ENCODE measurements at regions not wholly inside any gene's neighbourhood (a gene's known extent, or its start where the extent isn't known, plus 50 kb on each side); places are given as distances from the start of the nearest gene placed in this dataset.

GRCh38 chr5:5822729-5823257 is 400.3 kb downstream of the ICE1 start:
- DNase-seq (ENCODE audit: insufficient read length, low spot score) (no peak), FAIRE-seq (no peak)

DNA sequence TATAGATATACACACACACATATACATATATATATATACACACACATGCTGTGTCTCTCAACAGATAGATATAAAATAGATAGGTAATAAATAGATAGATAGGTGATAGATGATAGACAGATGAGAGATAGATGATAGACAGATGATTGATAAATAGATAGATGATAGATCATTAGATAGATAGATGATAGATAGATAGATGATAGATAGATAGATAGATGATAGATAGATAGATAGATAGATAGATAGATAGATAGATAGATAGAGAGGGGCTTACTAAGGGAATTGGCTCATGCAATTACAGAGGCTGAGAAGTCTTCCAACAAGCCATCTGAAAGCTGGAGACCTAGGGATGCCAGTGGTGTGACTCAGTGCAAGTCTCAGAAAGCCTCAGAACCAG is 394.5 kb downstream of the ICE1 start:
- DNase-seq (ENCODE audit: insufficient read length, low spot score) (no peak), FAIRE-seq (no peak)

GRCh38 chr5:5813441-5813840 is 391.0 kb downstream of the ICE1 start:
- DNase-seq (ENCODE audit: insufficient read length, low spot score) (no peak), FAIRE-seq (no peak)

DNA sequence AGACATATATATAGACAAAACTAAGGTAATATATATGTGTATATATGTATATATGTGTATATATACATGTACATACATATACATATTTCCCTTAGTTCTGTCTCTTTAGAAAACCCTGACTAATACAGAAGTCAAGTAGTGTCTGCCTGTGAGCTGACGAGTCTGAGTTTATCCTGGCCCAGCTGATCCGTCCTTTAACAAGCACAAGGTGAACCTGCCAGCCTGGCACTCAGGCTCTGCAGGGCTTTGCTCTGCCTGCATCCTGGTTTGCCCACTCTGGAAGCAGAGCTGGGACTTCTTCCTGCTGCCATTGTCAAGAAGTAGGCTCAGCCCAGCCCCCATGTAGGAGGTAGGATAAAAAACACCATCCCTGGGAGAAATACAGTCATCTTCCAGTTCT is 388.0 kb downstream of the ICE1 start:
- FAIRE-seq = no peak

GRCh38 chr5:5805916-5806315 is 383.4 kb downstream of the ICE1 start:
- no peak for FAIRE-seq

More for the DNA sequence above, 388.0 kb downstream of the ICE1 start:
- no peak for DNase-seq (ENCODE audit: insufficient read length, low spot score)

DNA sequence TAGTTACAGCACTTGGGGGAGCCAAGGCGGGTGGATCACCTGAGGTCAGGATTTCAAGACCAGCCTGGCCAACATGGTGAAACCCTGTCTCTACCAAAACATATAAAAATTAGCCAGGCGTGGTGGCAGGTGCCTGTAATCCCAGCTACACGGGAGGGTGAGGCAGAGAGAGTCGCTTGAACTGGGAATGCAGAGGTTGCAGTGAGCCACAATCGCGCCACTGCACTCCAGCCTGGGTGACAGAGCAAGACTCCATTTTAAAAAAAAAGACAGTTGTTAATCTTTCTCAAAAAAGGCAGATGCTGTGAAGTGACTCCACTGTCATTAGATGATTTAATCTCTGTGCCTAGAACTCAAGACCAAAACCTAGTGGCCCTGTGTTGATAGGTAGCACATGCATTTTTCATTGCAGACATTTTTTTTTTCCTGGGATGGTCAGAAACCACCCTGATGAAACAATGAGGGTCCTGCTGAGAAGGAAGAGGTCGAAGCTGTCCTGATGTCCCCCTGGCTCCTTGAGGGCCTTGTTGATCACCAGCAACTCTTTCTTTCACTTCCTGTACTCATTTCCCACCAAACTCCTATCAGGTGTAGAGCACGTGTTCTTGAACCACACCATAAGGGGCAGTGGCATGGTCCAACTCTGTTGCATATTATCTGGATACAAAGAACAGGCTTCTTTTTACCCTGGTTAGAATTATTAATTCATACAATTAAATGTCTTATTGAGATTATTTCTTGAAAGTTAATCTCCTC is 382.2 kb downstream of the ICE1 start:
- DNase-seq (ENCODE audit: insufficient read length, low spot score) (no peak), FAIRE-seq (no peak)

More at GRCh38 chr5:5805916-5806315, 383.4 kb downstream of the ICE1 start:
- DNase-seq (ENCODE audit: insufficient read length, low spot score) = no peak

GRCh38 chr5:5800801-5801761 is 378.6 kb downstream of the ICE1 start:
- FAIRE-seq (no peak), DNase-seq (ENCODE audit: insufficient read length, low spot score) (no peak)

DNA sequence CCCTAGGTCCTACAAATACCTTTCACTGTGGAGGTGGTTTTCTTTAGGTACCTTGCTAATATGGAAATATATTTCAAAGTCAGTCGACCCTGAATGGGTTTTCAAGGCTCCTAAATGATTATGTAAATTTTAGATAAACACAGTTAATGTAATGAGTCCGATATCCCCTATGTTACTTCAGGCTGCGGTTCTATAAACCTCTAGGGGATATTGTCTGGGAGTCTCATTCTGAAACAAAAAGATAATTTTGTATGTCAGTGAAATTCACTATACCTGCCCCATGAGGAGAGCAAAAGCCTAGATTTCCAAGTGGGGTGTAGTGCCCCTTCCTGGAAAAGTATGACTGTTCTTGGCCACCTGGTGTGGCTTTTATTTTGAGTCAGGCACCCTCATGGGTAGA is 377.3 kb downstream of the ICE1 start:
- DNase-seq (ENCODE audit: insufficient read length, low spot score) = no peak
- no peak for FAIRE-seq

DNA sequence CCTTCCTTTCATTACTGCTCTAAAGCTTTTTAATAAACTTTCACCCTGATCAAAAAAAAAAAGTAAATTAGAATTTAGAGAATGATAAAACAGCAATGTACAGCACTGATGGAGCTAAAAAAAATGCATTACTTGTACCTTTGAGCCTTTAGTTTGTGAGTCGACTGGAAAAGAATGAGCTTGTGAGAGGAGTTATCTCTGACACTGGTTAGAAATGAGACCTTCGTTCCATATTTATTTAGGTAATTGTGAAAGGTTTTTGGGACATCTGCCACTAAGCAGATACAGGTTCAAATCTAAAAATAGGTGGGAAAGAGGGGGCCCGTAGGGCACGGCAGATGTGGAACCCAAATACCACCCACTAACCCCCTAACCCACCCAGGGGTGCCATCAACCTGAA is 376.8 kb downstream of the ICE1 start:
- FAIRE-seq (no peak), DNase-seq (ENCODE audit: insufficient read length, low spot score) (no peak)

DNA sequence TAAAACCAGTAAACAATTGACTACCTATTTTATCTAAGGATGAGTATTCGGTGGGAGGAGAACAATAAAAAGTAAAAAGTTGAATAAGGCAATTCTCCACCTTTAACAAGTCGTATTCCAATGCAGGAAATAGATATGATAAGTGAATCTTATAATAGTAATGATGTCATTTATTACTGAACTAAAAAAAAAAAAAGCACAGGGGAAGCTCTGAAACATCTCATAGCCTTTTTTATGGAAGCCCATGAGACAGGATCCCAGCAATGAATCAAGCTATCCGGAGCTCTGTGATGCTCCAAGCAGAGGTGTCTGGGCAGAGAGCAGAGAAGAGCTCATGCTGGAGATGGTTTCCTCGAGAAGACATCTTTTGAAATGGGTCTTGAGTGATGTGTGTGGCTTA is 376.0 kb downstream of the ICE1 start:
- DNase-seq (ENCODE audit: insufficient read length, low spot score) (no peak), FAIRE-seq (no peak)

DNA sequence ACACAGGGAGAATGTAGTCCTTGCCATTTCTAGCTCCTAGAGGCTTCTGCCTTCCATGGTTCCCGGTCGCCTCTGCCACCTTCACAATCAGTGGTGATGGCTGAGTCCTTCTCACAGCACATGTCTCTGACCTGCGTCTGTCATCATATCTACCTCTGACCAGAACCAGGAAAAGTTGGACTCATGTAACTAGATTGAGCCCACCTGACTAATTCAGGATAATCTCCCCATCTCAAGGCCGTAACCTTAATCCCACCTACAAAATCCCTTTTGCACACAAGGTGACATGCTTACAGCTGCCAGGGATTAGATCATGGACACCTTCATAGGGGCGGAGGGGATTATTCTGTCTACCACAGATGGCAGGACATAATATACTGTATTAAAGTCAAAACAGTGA is 375.6 kb downstream of the ICE1 start:
- FAIRE-seq = no peak
- DNase-seq (ENCODE audit: insufficient read length, low spot score) = no peak

GRCh38 chr5:5795074-5795771 is 372.7 kb downstream of the ICE1 start:
- no peak for DNase-seq (ENCODE audit: insufficient read length, low spot score)
- FAIRE-seq = no peak

- no peak for FAIRE-seq
- no peak for DNase-seq (ENCODE audit: insufficient read length, low spot score)
These were observed 371.7 kb downstream of the ICE1 start for GRCh38 chr5:5794118-5794560.

DNA sequence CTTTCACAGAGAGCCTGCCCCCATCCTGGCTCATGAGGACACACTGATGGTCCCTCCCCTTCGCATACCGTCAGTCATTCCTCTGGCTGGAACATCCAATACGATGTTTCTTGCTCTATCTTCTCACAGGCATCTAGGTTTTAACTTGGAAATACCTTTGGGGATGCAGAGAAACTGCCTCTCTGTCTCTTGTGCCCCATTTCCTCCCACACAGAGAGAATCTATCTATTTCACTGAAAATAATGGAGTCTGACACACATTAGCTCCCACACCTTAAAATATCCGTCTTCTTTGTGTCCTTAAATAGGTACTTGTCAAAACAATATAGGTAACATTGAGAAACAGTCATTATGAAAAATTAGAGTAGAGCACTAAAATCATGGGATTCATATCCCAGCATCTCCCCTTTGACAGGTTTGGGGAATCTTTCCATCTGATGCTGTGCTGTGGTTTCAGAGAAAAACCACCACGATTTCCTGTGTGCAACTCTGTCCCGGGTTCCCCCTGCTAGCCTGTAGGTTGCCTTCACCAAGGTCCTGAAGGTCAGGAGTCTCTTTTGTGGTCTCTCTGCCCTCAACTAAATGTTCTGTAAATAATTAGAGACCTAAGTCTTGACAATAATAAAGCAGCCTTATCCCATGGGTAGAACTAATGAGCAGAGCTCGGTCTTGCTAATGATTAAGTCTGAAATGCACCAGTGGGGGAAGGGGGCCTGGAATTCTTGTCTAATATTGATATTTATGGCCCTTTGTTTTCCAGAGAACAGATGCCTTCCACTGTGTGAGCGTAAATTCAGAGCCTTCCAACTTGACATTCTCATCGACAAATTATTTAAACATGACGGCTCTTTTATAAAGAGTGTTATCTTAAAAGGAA is 371.0 kb downstream of the ICE1 start:
- FAIRE-seq (no peak), DNase-seq (ENCODE audit: insufficient read length, low spot score) (no peak)

DNA sequence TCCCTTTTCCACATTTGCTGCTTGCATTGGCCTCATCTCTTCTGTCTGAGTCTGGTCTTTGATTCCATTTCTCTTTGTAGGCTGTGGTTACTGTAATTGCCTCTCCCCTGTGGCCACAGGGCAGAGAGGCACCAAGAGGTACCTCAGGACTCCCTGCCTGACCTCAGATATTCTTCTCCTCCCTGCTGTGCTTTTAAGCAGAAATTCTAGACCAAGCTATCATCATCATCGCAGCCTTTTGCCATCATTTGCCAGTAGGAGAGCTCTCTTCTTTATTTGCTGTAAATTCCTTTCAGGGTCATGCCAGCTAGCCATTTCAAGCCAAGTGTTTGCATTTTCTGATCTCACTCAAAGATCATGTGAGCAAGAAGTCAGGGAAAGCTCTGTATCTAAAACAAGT is 369.6 kb downstream of the ICE1 start:
- DNase-seq (ENCODE audit: insufficient read length, low spot score) = no peak
- no peak for FAIRE-seq

- FAIRE-seq (no peak), DNase-seq (ENCODE audit: insufficient read length, low spot score) (no peak)
These were observed 366.3 kb downstream of the ICE1 start for GRCh38 chr5:5788793-5789192.

DNA sequence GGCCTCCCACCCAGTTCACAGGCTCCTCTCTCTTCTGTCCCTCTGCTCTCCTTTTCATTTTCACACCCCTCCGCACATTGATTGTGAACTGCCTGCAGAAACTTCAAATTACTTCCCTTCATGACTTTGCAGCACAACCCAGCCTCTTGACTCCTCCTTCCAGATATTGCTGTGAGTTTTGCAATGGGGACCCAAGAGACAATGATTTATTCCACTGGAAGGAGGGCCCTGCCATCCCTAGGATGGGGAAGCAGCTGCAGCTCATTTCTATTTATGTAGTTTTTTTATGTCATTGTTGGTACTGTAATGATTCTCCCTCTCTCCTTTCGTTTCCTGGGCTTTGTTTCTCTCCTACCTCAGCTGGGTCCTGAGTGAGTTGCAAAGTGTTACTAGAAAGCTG is 364.9 kb downstream of the ICE1 start:
- DNase-seq (ENCODE audit: insufficient read length, low spot score) = no peak
- no peak for FAIRE-seq

DNA sequence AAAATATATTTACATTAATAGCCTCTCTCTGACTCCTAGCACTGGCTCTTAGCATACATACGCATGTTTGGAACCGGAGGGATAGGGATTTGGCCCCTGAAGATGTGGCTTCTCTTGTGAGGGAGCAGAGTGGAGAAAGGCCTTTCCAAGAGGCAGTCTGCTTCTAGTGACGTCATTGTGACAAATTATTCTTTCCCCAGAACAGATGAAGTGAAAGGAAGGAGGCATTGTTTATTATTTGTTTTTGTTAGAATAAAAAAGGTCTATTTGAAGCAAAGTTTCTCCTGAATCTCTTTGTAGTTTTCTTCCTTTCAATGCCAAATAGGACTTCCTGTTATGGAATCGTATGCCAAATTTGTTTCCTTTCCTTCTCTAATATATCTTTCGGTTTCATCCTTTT is 361.6 kb downstream of the ICE1 start:
- no peak for DNase-seq (ENCODE audit: insufficient read length, low spot score)
- FAIRE-seq = no peak

- no peak for FAIRE-seq
- no peak for DNase-seq (ENCODE audit: insufficient read length, low spot score)
These were observed 360.5 kb downstream of the ICE1 start for GRCh38 chr5:5783021-5783420.

DNA sequence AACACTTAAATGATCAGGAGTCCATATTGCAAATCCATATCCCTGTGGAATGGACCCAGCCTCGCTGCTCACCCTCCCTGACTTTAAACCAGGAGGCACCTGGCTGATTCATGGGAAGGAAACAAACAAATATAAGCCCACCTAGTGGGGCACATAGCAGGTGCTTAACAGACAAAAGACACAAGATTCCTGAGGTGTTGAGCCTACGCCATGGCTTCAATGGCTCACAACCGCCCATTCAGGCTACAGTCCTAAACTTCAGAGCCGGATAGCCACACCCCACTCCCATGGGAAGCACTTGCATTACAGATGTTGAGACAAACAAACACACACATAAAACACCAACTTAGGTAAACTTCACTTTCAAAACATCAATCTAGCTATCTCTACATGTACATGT is 359.9 kb downstream of the ICE1 start:
- no peak for FAIRE-seq
- DNase-seq (ENCODE audit: insufficient read length, low spot score) = no peak
